ENCODE measurements at regions not wholly inside any gene's neighbourhood (a gene's known extent, or its start where the extent isn't known, plus 50 kb on each side); places are given as distances from the start of the nearest gene placed in this dataset.

GRCh38 chr9:89891591-89892304 lies 286.9 kb downstream of the GADD45G start (continued):
- TF ChIP-seq ZNF462 (CRISPR knock-in tag; IDR thresholded peaks at IDR 0.05) = no peak
- TF ChIP-seq JUNB (IDR thresholded peaks at IDR 0.05; ENCODE audit: unreplicated experiment) = no peak
- TF ChIP-seq, protein P1, sequence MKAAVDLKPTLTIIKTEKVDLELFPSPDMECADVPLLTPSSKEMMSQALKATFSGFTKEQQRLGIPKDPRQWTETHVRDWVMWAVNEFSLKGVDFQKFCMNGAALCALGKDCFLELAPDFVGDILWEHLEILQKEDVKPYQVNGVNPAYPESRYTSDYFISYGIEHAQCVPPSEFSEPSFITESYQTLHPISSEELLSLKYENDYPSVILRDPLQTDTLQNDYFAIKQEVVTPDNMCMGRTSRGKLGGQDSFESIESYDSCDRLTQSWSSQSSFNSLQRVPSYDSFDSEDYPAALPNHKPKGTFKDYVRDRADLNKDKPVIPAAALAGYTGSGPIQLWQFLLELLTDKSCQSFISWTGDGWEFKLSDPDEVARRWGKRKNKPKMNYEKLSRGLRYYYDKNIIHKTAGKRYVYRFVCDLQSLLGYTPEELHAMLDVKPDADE (IDR thresholded peaks at IDR 0.05) = no peak
- TF ChIP-seq POLR2AphosphoS5 (IDR thresholded peaks at IDR 0.05; ENCODE audit: low read depth) = no peak
- TF ChIP-seq ZNF331 (CRISPR knock-in tag; IDR thresholded peaks at IDR 0.05; ENCODE audit: low read depth) = no peak
- no peak for TF ChIP-seq EZH2phosphoT487 (IDR thresholded peaks at IDR 0.05; ENCODE audit: unreplicated experiment)
- no peak for TF ChIP-seq EZH2 (IDR thresholded peaks at IDR 0.05; ENCODE audit: low read depth, unreplicated experiment)
- TF ChIP-seq CREB1 (CRISPR knock-in tag; IDR thresholded peaks at IDR 0.05; ENCODE audit: low read depth) = no peak
- TF ChIP-seq NANOG (IDR thresholded peaks at IDR 0.05; ENCODE audit: borderline replicate concordance) = no peak
- no peak for TF ChIP-seq STAT1 (IDR thresholded peaks at IDR 0.05; ENCODE audit: unreplicated experiment)
- TF ChIP-seq, protein P2, sequence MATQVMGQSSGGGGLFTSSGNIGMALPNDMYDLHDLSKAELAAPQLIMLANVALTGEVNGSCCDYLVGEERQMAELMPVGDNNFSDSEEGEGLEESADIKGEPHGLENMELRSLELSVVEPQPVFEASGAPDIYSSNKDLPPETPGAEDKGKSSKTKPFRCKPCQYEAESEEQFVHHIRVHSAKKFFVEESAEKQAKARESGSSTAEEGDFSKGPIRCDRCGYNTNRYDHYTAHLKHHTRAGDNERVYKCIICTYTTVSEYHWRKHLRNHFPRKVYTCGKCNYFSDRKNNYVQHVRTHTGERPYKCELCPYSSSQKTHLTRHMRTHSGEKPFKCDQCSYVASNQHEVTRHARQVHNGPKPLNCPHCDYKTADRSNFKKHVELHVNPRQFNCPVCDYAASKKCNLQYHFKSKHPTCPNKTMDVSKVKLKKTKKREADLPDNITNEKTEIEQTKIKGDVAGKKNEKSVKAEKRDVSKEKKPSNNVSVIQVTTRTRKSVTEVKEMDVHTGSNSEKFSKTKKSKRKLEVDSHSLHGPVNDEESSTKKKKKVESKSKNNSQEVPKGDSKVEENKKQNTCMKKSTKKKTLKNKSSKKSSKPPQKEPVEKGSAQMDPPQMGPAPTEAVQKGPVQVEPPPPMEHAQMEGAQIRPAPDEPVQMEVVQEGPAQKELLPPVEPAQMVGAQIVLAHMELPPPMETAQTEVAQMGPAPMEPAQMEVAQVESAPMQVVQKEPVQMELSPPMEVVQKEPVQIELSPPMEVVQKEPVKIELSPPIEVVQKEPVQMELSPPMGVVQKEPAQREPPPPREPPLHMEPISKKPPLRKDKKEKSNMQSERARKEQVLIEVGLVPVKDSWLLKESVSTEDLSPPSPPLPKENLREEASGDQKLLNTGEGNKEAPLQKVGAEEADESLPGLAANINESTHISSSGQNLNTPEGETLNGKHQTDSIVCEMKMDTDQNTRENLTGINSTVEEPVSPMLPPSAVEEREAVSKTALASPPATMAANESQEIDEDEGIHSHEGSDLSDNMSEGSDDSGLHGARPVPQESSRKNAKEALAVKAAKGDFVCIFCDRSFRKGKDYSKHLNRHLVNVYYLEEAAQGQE (IDR thresholded peaks at IDR 0.05; ENCODE audit: unreplicated experiment) = no peak
- TF ChIP-seq ZNF114 (CRISPR knock-in tag; IDR thresholded peaks at IDR 0.05) = no peak

All from GM23338 (cell line).